Neuronal stem cell (in vitro differentiated cells): ENCODE measurements at regions not wholly inside any gene's neighbourhood (a gene's known extent, or its start where the extent isn't known, plus 50 kb on each side); places are given as distances from the start of the nearest gene placed in this dataset.

ENCODE experiments used
- DNase-seq: peaks from one replicate; pipeline ENCODE4 v3.0.0-alpha.2; 2013; ENCODE audit warnings: low spot score
- H2AFZ ChIP-seq: one replicate; pipeline ENCODE4 v1.6.1; 2013; ENCODE audit warnings: mild to moderate bottlenecking, low read length, inconsistent platforms
- H2AK5ac ChIP-seq: 2 replicates; pipeline ENCODE4 v1.6.1; 2013; ENCODE audit warnings: low read depth, mild to moderate bottlenecking, inconsistent platforms, low read length, moderate library complexity, mixed read lengths
- H2BK120ac ChIP-seq: 2 replicates; pipeline ENCODE4 v1.6.1; 2013; ENCODE audit warnings: low read depth, mild to moderate bottlenecking, inconsistent platforms, low read length, moderate library complexity, mixed read lengths
- H2BK12ac ChIP-seq: one replicate; pipeline ENCODE4 v1.6.1; 2013; ENCODE audit warnings: low read length, inconsistent platforms
- H2BK15ac ChIP-seq: 2 replicates; pipeline ENCODE4 v1.6.1; 2013; ENCODE audit warnings: mild to moderate bottlenecking, low read length, inconsistent platforms, mixed read lengths
- H2BK5ac ChIP-seq: one replicate; pipeline ENCODE4 v1.6.1; 2013; ENCODE audit warnings: inconsistent platforms, mild to moderate bottlenecking, low read length, moderate library complexity
- H3K14ac ChIP-seq: one replicate; pipeline ENCODE4 v1.6.1; 2013; ENCODE audit warnings: low read length, inconsistent platforms
- H3K18ac ChIP-seq: 2 replicates; pipeline ENCODE4 v1.6.1; 2013; ENCODE audit warnings: low read length, inconsistent platforms
- H3K23ac ChIP-seq: 2 replicates; pipeline ENCODE4 v1.6.1; 2013; ENCODE audit warnings: low read depth, mild to moderate bottlenecking, mixed read lengths, low read length, inconsistent platforms; ENCODE audit not compliant: poor library complexity
- H3K27ac ChIP-seq: replicated peaks from 3 replicates; pipeline ENCODE4 v1.5.1; 2013; ENCODE audit warnings: low read length, inconsistent platforms
- H3K27me3 ChIP-seq, 3 experiments: 2 replicates each; pipeline ENCODE4 v1.6.1; 2013; ENCODE audit warnings: low read length in 3 of 3, mild to moderate bottlenecking in 2 of 3, inconsistent platforms in 1 of 3, low read depth in 1 of 3, mixed read lengths in 1 of 3, moderate library complexity in 1 of 3; ENCODE audit not compliant: control insufficient read depth in 3 of 3, insufficient read depth in 3 of 3
- H3K36me3 ChIP-seq, 2 donors: replicated peaks in 1 of 2; 2 replicates each; pipeline ENCODE4 v1.6.1; 2013; ENCODE audit warnings: low read length in 2 of 2; ENCODE audit not compliant: control insufficient read depth in 2 of 2, insufficient read depth in 2 of 2
- H3K4ac ChIP-seq: 2 replicates; pipeline ENCODE4 v1.6.1; 2013; ENCODE audit warnings: inconsistent platforms, mild to moderate bottlenecking, low read length, moderate library complexity
- H3K4me1 ChIP-seq, 2 donors: 1 replicate in 1 of 2; 2 replicates in 1 of 2; pipeline ENCODE4 v1.6.1; 2013; ENCODE audit warnings: low read length in 2 of 2, low read depth in 1 of 2; ENCODE audit not compliant: control insufficient read depth in 2 of 2, insufficient read depth in 1 of 2
- H3K4me2 ChIP-seq: one replicate; pipeline ENCODE4 v1.6.1; 2013; ENCODE audit warnings: mild to moderate bottlenecking, low read length, inconsistent platforms; ENCODE audit not compliant: insufficient read depth, poor library complexity, severe bottlenecking
- H3K4me3 ChIP-seq, 2 donors: 2 replicates each; pipeline ENCODE4 v1.5.1; 2013; ENCODE audit warnings: low read length in 2 of 2, mild to moderate bottlenecking in 2 of 2, inconsistent platforms in 1 of 2, moderate library complexity in 1 of 2
- H3K79me1 ChIP-seq: one replicate; pipeline ENCODE4 v1.6.1; 2013; ENCODE audit warnings: low read depth, mild to moderate bottlenecking, inconsistent platforms, low read length, moderate library complexity
- H3K9ac ChIP-seq: one replicate; pipeline ENCODE4 v1.6.1; 2013; ENCODE audit warnings: mild to moderate bottlenecking, low read depth, low read length, inconsistent platforms; ENCODE audit not compliant: poor library complexity
- H3K9me3 ChIP-seq, 2 donors: replicated peaks in 1 of 2; 2 replicates each; pipeline versions ENCODE3 to v1.6.1; 2013; ENCODE audit warnings: low read length in 2 of 2, mild to moderate bottlenecking in 2 of 2, inconsistent platforms in 1 of 2, low read depth in 1 of 2, mixed read lengths in 1 of 2, moderate library complexity in 1 of 2; ENCODE audit not compliant: control insufficient read depth in 2 of 2, insufficient read depth in 1 of 2
- H4K8ac ChIP-seq: one replicate; pipeline ENCODE4 v1.6.1; 2013; ENCODE audit warnings: low read depth, mild to moderate bottlenecking, inconsistent platforms, low read length, moderate library complexity
- H4K91ac ChIP-seq: one replicate; pipeline ENCODE4 v1.6.1; 2013; ENCODE audit warnings: low read length, low read depth, mild to moderate bottlenecking, inconsistent platforms; ENCODE audit not compliant: poor library complexity
- WGBS, 2 donors: extraction: QIAGEN DNeasy Blood & Tissue Kit; methylation state at CpG; one replicate each; pipeline ENCODE4 v1.1.7; 2013; ENCODE audit warnings: missing lambda C conversion rate in 2 of 2, mixed read lengths in 1 of 2; ENCODE audit not compliant: insufficient read length in 2 of 2, insufficient replicate concordance in 1 of 2; ENCODE audit errors: extremely low coverage in 2 of 2; 5-methylcytosine and 5-hydroxymethylcytosine counted together

DNA sequence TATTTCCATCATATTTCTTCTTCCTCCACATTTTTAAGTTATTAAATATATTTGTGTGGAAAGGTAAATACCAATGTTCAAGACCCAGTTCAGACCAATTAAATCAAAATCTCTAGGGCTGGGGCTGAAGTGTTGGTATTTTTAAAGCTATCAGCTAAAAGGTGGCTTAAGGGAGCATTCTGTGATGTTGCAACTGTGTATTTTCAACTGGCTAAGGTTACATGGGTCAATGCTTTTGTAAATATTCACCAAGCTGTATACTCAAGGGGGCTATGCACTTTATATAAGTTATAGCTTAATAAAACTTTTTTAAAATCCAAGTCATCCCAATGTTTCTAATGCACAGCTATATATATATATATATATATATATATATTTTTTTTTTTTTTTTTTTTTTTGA, 316.9 kb upstream of the GRM3 start:
- no peak overlapping the region for H3K14ac ChIP-seq
- no peaks in the 10 kb centered on the region for H3K36me3 ChIP-seq
- no peak overlapping the region for H3K27ac ChIP-seq
- no peak overlapping the region for H2BK5ac ChIP-seq
- no peak overlapping the region for H3K23ac ChIP-seq
- H3K9me3 ChIP-seq: peaks cover 0 to 21% of the 10 kb centered on the region in 2 donors
- H2AK5ac ChIP-seq: no peak overlapping the region
- no peak overlapping the region for H3K4me3 ChIP-seq
- peaks cover 0 to 20% of the 10 kb centered on the region in 2 donors for H3K4me1 ChIP-seq
- H3K4me2 ChIP-seq: no peak overlapping the region
- no peak overlapping the region for H4K8ac ChIP-seq
- no peak overlapping the region for H3K9ac ChIP-seq
- no peak overlapping the region for H2AFZ ChIP-seq
- H3K4ac ChIP-seq: no peak overlapping the region
- H4K91ac ChIP-seq: no peak overlapping the region
- no peaks in the 10 kb centered on the region for H3K79me1 ChIP-seq
- no peak for DNase-seq
- H2BK12ac ChIP-seq: no peak overlapping the region
- H3K18ac ChIP-seq: no peak overlapping the region
- H2BK120ac ChIP-seq: no peak overlapping the region
- H2BK15ac ChIP-seq: no peak overlapping the region
- H3K27me3 ChIP-seq: no peaks in the 10 kb centered on the region

- DNase-seq: peak; percentile 21
- H2BK12ac ChIP-seq: no peak overlapping the region
- no peak overlapping the region for H3K18ac ChIP-seq
- no peak overlapping the region for H2BK15ac ChIP-seq
- no peak overlapping the region for H4K8ac ChIP-seq
- H2AK5ac ChIP-seq: no peak overlapping the region
- no peak overlapping the region for H4K91ac ChIP-seq
- H3K27ac ChIP-seq: no peak overlapping the region
- H3K14ac ChIP-seq: no peak overlapping the region
- H3K4ac ChIP-seq: no peak overlapping the region
- no peak overlapping the region for H3K4me3 ChIP-seq
- peak overlapping the region; percentile 11 for H3K4me2 ChIP-seq
- H3K79me1 ChIP-seq: no peaks in the 10 kb centered on the region
- no CpG with 5 or more reads among the region's 1 CpG for WGBS, 2 donors
- H3K9me3 ChIP-seq: peaks cover 0 to 9% of the 10 kb centered on the region in 2 donors
- no peaks in the 10 kb centered on the region for H3K36me3 ChIP-seq
- no peak overlapping the region for H3K23ac ChIP-seq
- no peak overlapping the region for H2BK5ac ChIP-seq
- no peak overlapping the region for H3K9ac ChIP-seq
- H3K27me3 ChIP-seq: no peaks in the 10 kb centered on the region
- H2BK120ac ChIP-seq: no peak overlapping the region
- peaks cover 2 to 19% of the 10 kb centered on the region in 2 donors for H3K4me1 ChIP-seq
- H2AFZ ChIP-seq: no peak overlapping the region
These were observed 322.8 kb upstream of the GRM3 start for GRCh38 chr7:86320889-86321288.

GRCh38 chr7:86320341-86320740, 323.4 kb upstream of the GRM3 start:
- no peaks in the 10 kb centered on the region for H3K27me3 ChIP-seq
- no peaks in the 10 kb centered on the region for H3K36me3 ChIP-seq
- no peak overlapping the region for H3K4me3 ChIP-seq
- peaks cover 0 to 4% of the 10 kb centered on the region in 2 donors for H3K9me3 ChIP-seq
- no peak overlapping the region for H2AFZ ChIP-seq
- no peak overlapping the region for H3K18ac ChIP-seq
- H3K4me2 ChIP-seq: no peak overlapping the region
- H3K79me1 ChIP-seq: no peaks in the 10 kb centered on the region
- no peak for DNase-seq
- peaks cover 2 to 19% of the 10 kb centered on the region in 2 donors for H3K4me1 ChIP-seq
- no peak overlapping the region for H2BK5ac ChIP-seq
- no peak overlapping the region for H3K14ac ChIP-seq
- no peak overlapping the region for H2AK5ac ChIP-seq
- no peak overlapping the region for H2BK12ac ChIP-seq
- no peak overlapping the region for H4K8ac ChIP-seq
- H3K27ac ChIP-seq: no peak overlapping the region
- H4K91ac ChIP-seq: no peak overlapping the region
- no peak overlapping the region for H2BK15ac ChIP-seq
- no peak overlapping the region for H3K4ac ChIP-seq
- no peak overlapping the region for H3K23ac ChIP-seq
- no peak overlapping the region for H3K9ac ChIP-seq
- H2BK120ac ChIP-seq: no peak overlapping the region

GRCh38 chr7:86313842-86314241, 329.9 kb upstream of the GRM3 start:
- Histone ChIP-seq H2BK15ac (no peak overlapping the region), H3K27me3 (no peaks in the 10 kb centered on the region), H3K79me1 (no peaks in the 10 kb centered on the region), H3K9ac (no peak overlapping the region), H3K4me2 (no peak overlapping the region), H2AFZ (no peak overlapping the region), H3K9me3 (no peaks in the 10 kb centered on the region), H2BK5ac (no peak overlapping the region), H2BK12ac (no peak overlapping the region), H3K27ac (no peak overlapping the region), H3K4me1 (peaks cover 0 to 3% of the 10 kb centered on the region in 2 donors), H4K91ac (no peak overlapping the region), H2AK5ac (no peak overlapping the region), H2BK120ac (no peak overlapping the region), H3K18ac (no peak overlapping the region), H3K23ac (no peak overlapping the region), H3K14ac (no peak overlapping the region), H3K4me3 (no peak overlapping the region), H3K4ac (no peak overlapping the region), H4K8ac (no peak overlapping the region), H3K36me3 (no peaks in the 10 kb centered on the region)
- DNase-seq: no peak
- WGBS, 2 donors: no CpG with 5 or more reads among the region's 2 CpGs
